ENCODE measurements at regions not wholly inside any gene's neighbourhood (a gene's known extent, or its start where the extent isn't known, plus 50 kb on each side); places are given as distances from the start of the nearest gene placed in this dataset.

DNA sequence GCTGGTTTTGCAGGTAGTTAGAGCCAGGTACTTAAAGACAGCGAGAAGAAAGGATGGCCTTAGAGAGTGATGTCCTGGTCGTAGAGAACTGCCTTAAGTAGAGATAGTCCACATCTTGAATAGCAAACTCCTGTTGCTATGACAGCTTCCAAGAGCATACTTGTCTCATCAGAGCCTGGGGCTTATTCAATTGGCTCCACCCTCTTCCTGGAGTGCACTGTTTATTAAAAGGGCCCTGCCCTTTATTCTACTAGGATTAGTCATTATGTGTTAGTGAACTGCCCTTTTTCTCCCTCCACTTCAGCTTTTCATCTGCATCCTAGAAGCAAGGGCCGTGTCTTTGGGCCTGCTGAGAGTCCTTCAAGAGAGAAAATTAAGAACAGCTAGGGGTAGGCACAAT, 94.5 kb upstream of the EOLA2 start:
- Histone ChIP-seq H3K27me3 (no peaks in the 10 kb centered on the region), H3K4me3 (no peak overlapping the region), H3K36me3 (no peaks in the 10 kb centered on the region), H3K27ac (no peak overlapping the region), H3K9me3 (no peaks in the 10 kb centered on the region), H3K4me1 (no peaks in the 10 kb centered on the region)
- intact Hi-C loops (cut with DNase I; ENCODE audit: low total_unique reads) = no loop called here
- DNase-seq = no peak
- TF ChIP-seq POLR2A (IDR thresholded peaks at IDR 0.05) = no peak
- TF ChIP-seq, protein P1, sequence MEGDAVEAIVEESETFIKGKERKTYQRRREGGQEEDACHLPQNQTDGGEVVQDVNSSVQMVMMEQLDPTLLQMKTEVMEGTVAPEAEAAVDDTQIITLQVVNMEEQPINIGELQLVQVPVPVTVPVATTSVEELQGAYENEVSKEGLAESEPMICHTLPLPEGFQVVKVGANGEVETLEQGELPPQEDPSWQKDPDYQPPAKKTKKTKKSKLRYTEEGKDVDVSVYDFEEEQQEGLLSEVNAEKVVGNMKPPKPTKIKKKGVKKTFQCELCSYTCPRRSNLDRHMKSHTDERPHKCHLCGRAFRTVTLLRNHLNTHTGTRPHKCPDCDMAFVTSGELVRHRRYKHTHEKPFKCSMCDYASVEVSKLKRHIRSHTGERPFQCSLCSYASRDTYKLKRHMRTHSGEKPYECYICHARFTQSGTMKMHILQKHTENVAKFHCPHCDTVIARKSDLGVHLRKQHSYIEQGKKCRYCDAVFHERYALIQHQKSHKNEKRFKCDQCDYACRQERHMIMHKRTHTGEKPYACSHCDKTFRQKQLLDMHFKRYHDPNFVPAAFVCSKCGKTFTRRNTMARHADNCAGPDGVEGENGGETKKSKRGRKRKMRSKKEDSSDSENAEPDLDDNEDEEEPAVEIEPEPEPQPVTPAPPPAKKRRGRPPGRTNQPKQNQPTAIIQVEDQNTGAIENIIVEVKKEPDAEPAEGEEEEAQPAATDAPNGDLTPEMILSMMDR (IDR thresholded peaks at IDR 0.05) = no peak

GRCh38 chrX:150034788-150035187, 96.5 kb upstream of the EOLA2 start:
- H3K27ac ChIP-seq = no peak overlapping the region
- H3K4me1 ChIP-seq = no peaks in the 10 kb centered on the region
- no peaks in the 10 kb centered on the region for H3K27me3 ChIP-seq
- intact Hi-C loops (cut with DNase I; ENCODE audit: low total_unique reads) = no loop called here
- no peaks in the 10 kb centered on the region for H3K9me3 ChIP-seq
- TF ChIP-seq, protein P1 (IDR thresholded peaks at IDR 0.05) = no peak
- no peak for TF ChIP-seq POLR2A (IDR thresholded peaks at IDR 0.05)
- no peak for DNase-seq
- H3K4me3 ChIP-seq = no peak overlapping the region
- H3K36me3 ChIP-seq = no peaks in the 10 kb centered on the region

DNA sequence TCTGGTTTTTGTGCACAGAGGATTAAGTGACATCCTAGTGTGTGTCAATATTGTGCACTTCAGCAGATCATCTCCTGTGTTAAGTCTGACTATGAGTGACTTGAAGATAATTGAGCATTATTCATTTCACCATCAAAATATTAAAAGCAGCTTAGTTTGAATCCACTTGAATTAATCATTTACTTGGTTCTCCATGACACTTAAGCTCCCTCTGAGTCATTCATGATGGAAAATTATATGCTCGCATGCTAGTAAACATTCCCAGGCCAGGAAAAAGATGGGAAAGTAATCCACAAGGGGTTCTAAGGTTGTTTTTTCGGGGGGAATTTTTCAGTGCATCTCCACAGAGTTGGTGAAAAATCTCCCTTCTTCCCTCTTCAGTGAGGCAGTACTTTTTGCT, 97.2 kb upstream of the EOLA2 start:
- Histone ChIP-seq H3K4me1 (no peaks in the 10 kb centered on the region), H3K27me3 (no peaks in the 10 kb centered on the region), H3K4me3 (no peak overlapping the region), H3K9me3 (no peaks in the 10 kb centered on the region), H3K27ac (no peak overlapping the region), H3K36me3 (no peaks in the 10 kb centered on the region)
- TF ChIP-seq POLR2A (IDR thresholded peaks at IDR 0.05) = no peak
- TF ChIP-seq, protein P1 (IDR thresholded peaks at IDR 0.05) = no peak
- no peak for DNase-seq
- intact Hi-C loops (cut with DNase I; ENCODE audit: low total_unique reads) = no loop called here

DNA sequence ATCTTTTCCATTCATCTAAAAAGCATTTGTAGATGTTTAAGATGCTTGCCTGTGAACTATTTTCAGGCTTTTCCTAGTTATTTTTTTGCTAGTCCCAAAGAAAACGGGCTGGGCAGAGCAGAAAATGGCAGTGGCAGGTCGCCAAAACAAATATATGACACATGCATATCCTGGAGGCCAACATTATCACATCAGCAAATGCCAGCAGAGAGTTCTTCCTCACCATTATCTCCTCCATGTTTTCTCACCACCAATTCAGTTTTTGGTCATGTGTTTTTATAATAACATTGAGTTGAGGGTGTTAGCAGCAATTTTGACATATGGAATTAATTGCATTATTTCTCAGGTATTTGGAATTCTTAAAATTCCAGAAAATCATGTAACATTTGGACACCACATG, 97.9 kb upstream of the EOLA2 start:
- Histone ChIP-seq H3K4me3 (no peak overlapping the region), H3K27ac (no peak overlapping the region), H3K9me3 (no peaks in the 10 kb centered on the region), H3K4me1 (no peaks in the 10 kb centered on the region), H3K36me3 (no peaks in the 10 kb centered on the region), H3K27me3 (no peaks in the 10 kb centered on the region)
- DNase-seq = no peak
- intact Hi-C loops (cut with DNase I; ENCODE audit: low total_unique reads) = no loop called here
- TF ChIP-seq, protein P1 (IDR thresholded peaks at IDR 0.05) = no peak
- TF ChIP-seq POLR2A (IDR thresholded peaks at IDR 0.05) = no peak

GRCh38 chrX:150036641-150037040, 98.3 kb upstream of the EOLA2 start:
- Histone ChIP-seq H3K4me1 (no peaks in the 10 kb centered on the region), H3K27me3 (no peaks in the 10 kb centered on the region), H3K27ac (no peak overlapping the region), H3K4me3 (no peak overlapping the region), H3K36me3 (no peaks in the 10 kb centered on the region), H3K9me3 (no peaks in the 10 kb centered on the region)
- TF ChIP-seq, protein P1 (IDR thresholded peaks at IDR 0.05) = no peak
- TF ChIP-seq POLR2A (IDR thresholded peaks at IDR 0.05) = no peak
- no peak for DNase-seq
- intact Hi-C loops (cut with DNase I; ENCODE audit: low total_unique reads) = no loop called here
